Astrocyte of the cerebellum (primary cell): ENCODE measurements at regions not wholly inside any gene's neighbourhood (a gene's known extent, or its start where the extent isn't known, plus 50 kb on each side); places are given as distances from the start of the nearest gene placed in this dataset.

Source experiments
- DNase-seq: peaks from one replicate; pipeline ENCODE4 v3.0.0-alpha.2; 2011; ENCODE audit warnings: low read depth
- H3K4me3 ChIP-seq: 2 replicates; pipeline ENCODE4 v1.5.1; 2011; ENCODE audit warnings: mild to moderate bottlenecking, low read depth, low read length, moderate library complexity
- CTCF ChIP-seq: IDR thresholded peaks from 2 replicates; pipeline ENCODE4 v1.5.1; 2012; ENCODE audit warnings: low read length, low read depth, moderate library complexity, mild to moderate bottlenecking; ENCODE audit errors: missing control alignments
- in situ Hi-C: cut with HindIII; loops from 2 replicates; pipeline ENCODE4 v1.10.0; 2017; ENCODE audit warnings: low sequenced_read_pairs

GRCh38 chr11:70517988-70518907 is 119.9 kb downstream of the CTTN start:
- DNase-seq, result no peak
- H3K4me3 ChIP-seq, result no peak overlapping the region
- TF ChIP-seq CTCF, result no peak
- in situ Hi-C loops, result no loop called here

- no peak for DNase-seq
- no peak overlapping the region for H3K4me3 ChIP-seq
- TF ChIP-seq CTCF, result no peak
- in situ Hi-C loops, result no loop called here
Measured at GRCh38 chr11:70519117-70519516, 120.8 kb downstream of the CTTN start.

- no peak for DNase-seq
- TF ChIP-seq CTCF, result no peak
- H3K4me3 ChIP-seq, result no peak overlapping the region
- in situ Hi-C loops, result no loop called here
Measured at GRCh38 chr11:70521475-70522308, 123.4 kb downstream of the CTTN start.

- H3K4me3 ChIP-seq, result no peak overlapping the region
- in situ Hi-C loops, result no loop called here
- DNase-seq, result no peak
- no peak for TF ChIP-seq CTCF
Measured at GRCh38 chr11:70522309-70522592, 123.9 kb downstream of the CTTN start.

GRCh38 chr11:70522593-70523311 is 124.4 kb downstream of the CTTN start:
- peak; percentile 10 for TF ChIP-seq CTCF
- in situ Hi-C loops, result no loop called here
- no peak overlapping the region for H3K4me3 ChIP-seq
- DNase-seq, result no peak

- TF ChIP-seq CTCF, result no peak
- in situ Hi-C loops, result no loop called here
Measured at GRCh38 chr11:70523384-70524095, 125.2 kb downstream of the CTTN start.

More at GRCh38 chr11:70523384-70524095, 125.2 kb downstream of the CTTN start:
- H3K4me3 ChIP-seq, result no peak overlapping the region
- no peak for DNase-seq
